ENCODE measurements at regions not wholly inside any gene's neighbourhood (a gene's known extent, or its start where the extent isn't known, plus 50 kb on each side); places are given as distances from the start of the nearest gene placed in this dataset.

DNA sequence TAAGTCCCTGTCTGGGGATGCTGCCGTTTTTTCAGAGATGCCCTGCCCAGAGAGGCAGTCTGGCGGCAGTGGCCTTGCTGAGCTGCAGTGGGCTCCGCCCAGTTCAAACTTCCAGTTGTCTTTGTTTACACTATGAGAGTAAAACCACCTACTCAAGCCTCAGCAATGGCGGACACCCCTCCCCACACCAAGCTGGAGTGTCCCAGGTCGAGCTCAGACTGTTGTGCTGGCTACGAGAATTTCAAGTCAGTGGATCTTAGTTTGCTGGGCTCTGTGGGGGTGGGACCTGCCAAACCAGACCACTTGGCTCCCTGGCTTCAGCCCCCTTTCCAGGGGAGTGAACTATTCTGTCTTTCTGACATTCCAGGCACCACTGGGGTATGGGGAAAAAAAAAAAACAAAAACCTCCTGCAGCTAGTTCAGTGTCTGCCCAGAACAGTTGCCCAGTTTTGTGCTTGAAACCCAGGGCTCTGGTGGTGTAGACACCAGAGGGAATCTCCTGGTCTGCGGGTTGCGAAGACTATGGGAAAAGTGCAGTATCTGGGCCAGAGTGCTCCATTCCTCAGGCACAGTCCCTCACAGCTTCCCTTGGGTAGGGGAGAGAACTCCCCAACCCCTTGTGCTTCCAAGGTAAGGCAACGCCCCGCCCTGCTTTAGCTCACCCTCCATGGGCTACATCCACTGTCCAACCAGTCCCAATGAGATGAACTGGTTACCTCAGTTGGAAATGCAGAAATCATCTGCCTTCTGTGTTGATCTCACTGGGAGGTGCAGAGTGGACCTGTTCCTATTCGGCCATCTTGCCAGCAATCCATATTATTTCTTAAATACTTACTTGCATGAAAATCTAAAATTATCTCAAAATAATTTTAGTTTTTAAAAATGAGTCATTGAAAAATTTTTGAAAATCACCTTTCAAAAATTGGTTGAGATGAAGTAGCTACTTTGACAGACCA, 338.0 kb downstream of the OSR1 start (continued):
- TF ChIP-seq, protein P1, sequence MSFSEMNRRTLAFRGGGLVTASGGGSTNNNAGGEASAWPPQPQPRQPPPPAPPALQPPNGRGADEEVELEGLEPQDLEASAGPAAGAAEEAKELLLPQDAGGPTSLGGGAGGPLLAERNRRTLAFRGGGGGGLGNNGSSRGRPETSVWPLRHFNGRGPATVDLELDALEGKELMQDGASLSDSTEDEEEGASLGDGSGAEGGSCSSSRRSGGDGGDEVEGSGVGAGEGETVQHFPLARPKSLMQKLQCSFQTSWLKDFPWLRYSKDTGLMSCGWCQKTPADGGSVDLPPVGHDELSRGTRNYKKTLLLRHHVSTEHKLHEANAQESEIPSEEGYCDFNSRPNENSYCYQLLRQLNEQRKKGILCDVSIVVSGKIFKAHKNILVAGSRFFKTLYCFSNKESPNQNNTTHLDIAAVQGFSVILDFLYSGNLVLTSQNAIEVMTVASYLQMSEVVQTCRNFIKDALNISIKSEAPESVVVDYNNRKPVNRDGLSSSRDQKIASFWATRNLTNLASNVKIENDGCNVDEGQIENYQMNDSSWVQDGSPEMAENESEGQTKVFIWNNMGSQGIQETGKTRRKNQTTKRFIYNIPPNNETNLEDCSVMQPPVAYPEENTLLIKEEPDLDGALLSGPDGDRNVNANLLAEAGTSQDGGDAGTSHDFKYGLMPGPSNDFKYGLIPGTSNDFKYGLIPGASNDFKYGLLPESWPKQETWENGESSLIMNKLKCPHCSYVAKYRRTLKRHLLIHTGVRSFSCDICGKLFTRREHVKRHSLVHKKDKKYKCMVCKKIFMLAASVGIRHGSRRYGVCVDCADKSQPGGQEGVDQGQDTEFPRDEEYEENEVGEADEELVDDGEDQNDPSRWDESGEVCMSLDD (CRISPR knock-in tag; IDR thresholded peaks at IDR 0.05; ENCODE audit: borderline replicate concordance): no peak
- TF ChIP-seq, protein P2, sequence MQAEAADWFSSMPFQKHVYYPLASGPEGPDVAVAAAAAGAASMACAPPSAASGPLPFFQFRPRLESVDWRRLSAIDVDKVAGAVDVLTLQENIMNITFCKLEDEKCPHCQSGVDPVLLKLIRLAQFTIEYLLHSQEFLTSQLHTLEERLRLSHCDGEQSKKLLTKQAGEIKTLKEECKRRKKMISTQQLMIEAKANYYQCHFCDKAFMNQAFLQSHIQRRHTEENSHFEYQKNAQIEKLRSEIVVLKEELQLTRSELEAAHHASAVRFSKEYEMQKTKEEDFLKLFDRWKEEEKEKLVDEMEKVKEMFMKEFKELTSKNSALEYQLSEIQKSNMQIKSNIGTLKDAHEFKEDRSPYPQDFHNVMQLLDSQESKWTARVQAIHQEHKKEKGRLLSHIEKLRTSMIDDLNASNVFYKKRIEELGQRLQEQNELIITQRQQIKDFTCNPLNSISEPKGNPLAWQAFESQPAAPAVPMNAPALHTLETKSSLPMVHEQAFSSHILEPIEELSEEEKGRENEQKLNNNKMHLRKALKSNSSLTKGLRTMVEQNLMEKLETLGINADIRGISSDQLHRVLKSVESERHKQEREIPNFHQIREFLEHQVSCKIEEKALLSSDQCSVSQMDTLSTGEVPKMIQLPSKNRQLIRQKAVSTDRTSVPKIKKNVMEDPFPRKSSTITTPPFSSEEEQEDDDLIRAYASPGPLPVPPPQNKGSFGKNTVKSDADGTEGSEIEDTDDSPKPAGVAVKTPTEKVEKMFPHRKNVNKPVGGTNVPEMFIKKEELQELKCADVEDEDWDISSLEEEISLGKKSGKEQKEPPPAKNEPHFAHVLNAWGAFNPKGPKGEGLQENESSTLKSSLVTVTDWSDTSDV (CRISPR knock-in tag; IDR thresholded peaks at IDR 0.05): no peak
- TF ChIP-seq ZNF263 (CRISPR knock-in tag; IDR thresholded peaks at IDR 0.05) (0 out of 2 replicates have a peak, but pooled peaks have one; percentile 8), BORCS8-MEF2B (CRISPR knock-in tag; IDR thresholded peaks at IDR 0.05) (no peak; the same call in 1 of the 2 replicates), SMARCC2 (IDR thresholded peaks at IDR 0.05) (no peak), EHMT2 (IDR thresholded peaks at IDR 0.05; ENCODE audit: borderline replicate concordance, low read depth, low read length) (peak; percentile 53), CCDC6 (CRISPR knock-in tag; IDR thresholded peaks at IDR 0.05) (no peak), MXI1 (IDR thresholded peaks at IDR 0.05; ENCODE audit: borderline replicate concordance, low read depth, low read length) (no peak), AHR (CRISPR knock-in tag; IDR thresholded peaks at IDR 0.05) (no peak), KDM5B (CRISPR knock-in tag; IDR thresholded peaks at IDR 0.05; ENCODE audit: borderline replicate concordance) (peak; percentile 52; the same call in 1 of the 2 replicates), NFE2L1 (CRISPR knock-in tag; IDR thresholded peaks at IDR 0.05; ENCODE audit: borderline replicate concordance) (no peak), ATF7-NPFF (CRISPR knock-in tag; IDR thresholded peaks at IDR 0.05; ENCODE audit: low read depth) (no peak), ZNF644 (CRISPR knock-in tag; IDR thresholded peaks at IDR 0.05; ENCODE audit: low read depth) (peak; percentile 80), NFRKB (IDR thresholded peaks at IDR 0.05) (no peak)
- TF ChIP-seq, protein P3, sequence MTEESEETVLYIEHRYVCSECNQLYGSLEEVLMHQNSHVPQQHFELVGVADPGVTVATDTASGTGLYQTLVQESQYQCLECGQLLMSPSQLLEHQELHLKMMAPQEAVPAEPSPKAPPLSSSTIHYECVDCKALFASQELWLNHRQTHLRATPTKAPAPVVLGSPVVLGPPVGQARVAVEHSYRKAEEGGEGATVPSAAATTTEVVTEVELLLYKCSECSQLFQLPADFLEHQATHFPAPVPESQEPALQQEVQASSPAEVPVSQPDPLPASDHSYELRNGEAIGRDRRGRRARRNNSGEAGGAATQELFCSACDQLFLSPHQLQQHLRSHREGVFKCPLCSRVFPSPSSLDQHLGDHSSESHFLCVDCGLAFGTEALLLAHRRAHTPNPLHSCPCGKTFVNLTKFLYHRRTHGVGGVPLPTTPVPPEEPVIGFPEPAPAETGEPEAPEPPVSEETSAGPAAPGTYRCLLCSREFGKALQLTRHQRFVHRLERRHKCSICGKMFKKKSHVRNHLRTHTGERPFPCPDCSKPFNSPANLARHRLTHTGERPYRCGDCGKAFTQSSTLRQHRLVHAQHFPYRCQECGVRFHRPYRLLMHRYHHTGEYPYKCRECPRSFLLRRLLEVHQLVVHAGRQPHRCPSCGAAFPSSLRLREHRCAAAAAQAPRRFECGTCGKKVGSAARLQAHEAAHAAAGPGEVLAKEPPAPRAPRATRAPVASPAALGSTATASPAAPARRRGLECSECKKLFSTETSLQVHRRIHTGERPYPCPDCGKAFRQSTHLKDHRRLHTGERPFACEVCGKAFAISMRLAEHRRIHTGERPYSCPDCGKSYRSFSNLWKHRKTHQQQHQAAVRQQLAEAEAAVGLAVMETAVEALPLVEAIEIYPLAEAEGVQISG (CRISPR knock-in tag; IDR thresholded peaks at IDR 0.05): peak; percentile 34; the same call in 1 of the 2 replicates
- TF ChIP-seq, protein P4, sequence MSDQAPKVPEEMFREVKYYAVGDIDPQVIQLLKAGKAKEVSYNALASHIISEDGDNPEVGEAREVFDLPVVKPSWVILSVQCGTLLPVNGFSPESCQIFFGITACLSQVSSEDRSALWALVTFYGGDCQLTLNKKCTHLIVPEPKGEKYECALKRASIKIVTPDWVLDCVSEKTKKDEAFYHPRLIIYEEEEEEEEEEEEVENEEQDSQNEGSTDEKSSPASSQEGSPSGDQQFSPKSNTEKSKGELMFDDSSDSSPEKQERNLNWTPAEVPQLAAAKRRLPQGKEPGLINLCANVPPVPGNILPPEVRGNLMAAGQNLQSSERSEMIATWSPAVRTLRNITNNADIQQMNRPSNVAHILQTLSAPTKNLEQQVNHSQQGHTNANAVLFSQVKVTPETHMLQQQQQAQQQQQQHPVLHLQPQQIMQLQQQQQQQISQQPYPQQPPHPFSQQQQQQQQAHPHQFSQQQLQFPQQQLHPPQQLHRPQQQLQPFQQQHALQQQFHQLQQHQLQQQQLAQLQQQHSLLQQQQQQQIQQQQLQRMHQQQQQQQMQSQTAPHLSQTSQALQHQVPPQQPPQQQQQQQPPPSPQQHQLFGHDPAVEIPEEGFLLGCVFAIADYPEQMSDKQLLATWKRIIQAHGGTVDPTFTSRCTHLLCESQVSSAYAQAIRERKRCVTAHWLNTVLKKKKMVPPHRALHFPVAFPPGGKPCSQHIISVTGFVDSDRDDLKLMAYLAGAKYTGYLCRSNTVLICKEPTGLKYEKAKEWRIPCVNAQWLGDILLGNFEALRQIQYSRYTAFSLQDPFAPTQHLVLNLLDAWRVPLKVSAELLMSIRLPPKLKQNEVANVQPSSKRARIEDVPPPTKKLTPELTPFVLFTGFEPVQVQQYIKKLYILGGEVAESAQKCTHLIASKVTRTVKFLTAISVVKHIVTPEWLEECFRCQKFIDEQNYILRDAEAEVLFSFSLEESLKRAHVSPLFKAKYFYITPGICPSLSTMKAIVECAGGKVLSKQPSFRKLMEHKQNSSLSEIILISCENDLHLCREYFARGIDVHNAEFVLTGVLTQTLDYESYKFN (CRISPR knock-in tag; conservative IDR thresholded peaks at IDR 0.05): peak; percentile 53
